Smooth muscle cell (in vitro differentiated cells): ENCODE measurements at regions not wholly inside any gene's neighbourhood (a gene's known extent, or its start where the extent isn't known, plus 50 kb on each side); places are given as distances from the start of the nearest gene placed in this dataset.
"Not testable (repeated sequence)": the region's sequence is repeated elsewhere in the genome, so short reads cannot be mapped to it uniquely, and the experiment has no call there.

ENCODE experiments used
- DNase-seq: peaks from one replicate; lab custom pipeline; 2025; ENCODE audit not compliant: unreplicated experiment; lab: John Stamatoyannopoulos, UW
- H2AFZ ChIP-seq: fragments of 200-600 bp; sonication (generic); 2 replicates; pipeline ENCODE4 v1.6.0; 2016; ENCODE audit warnings: antibody characterized with exemption, low read depth, mild to moderate bottlenecking
- H3F3A ChIP-seq: fragments of 200-600 bp; sonication (generic); 2 replicates; pipeline ENCODE4 v1.6.0; 2017; ENCODE audit warnings: antibody characterized with exemption, low read depth
- H3K27ac ChIP-seq: fragments of 200-600 bp; sonication (generic); 2 replicates; pipeline ENCODE4 v1.5.1; 2016; ENCODE audit warnings: low read depth, mild to moderate bottlenecking
- H3K27me3 ChIP-seq: fragments of 200-600 bp; sonication (generic); 2 replicates; pipeline ENCODE4 v1.6.1; 2016; ENCODE audit warnings: low read depth, mild to moderate bottlenecking
- H3K36me3 ChIP-seq: fragments of 200-600 bp; sonication (generic); 2 replicates; pipeline ENCODE4 v1.5.1; 2016; ENCODE audit warnings: low read depth
- H3K4me1 ChIP-seq: fragments of 200-600 bp; sonication (generic); 2 replicates; pipeline ENCODE4 v1.5.1; 2016; ENCODE audit warnings: low read depth
- H3K4me2 ChIP-seq: fragments of 200-600 bp; sonication (generic); 2 replicates; pipeline ENCODE4 v1.6.0; 2016; ENCODE audit warnings: mild to moderate bottlenecking
- H3K4me3 ChIP-seq: fragments of 200-600 bp; sonication (generic); 2 replicates; pipeline ENCODE4 v1.5.1; 2016; ENCODE audit warnings: mild to moderate bottlenecking
- H3K79me2 ChIP-seq: fragments of 200-600 bp; sonication (generic); 2 replicates; pipeline ENCODE4 v1.6.0; 2016; ENCODE audit warnings: low read depth, mild to moderate bottlenecking
- H3K9ac ChIP-seq: fragments of 200-600 bp; sonication (generic); 2 replicates; pipeline ENCODE4 v1.6.0; 2016; ENCODE audit warnings: low read depth
- H3K9me3 ChIP-seq: fragments of 200-600 bp; sonication (generic); replicated peaks from 2 replicates; pipeline ENCODE4 v1.5.1; 2016; ENCODE audit warnings: low read depth
- H4K20me1 ChIP-seq: fragments of 200-600 bp; sonication (generic); 2 replicates; pipeline ENCODE4 v1.6.0; 2016; ENCODE audit warnings: low read depth
- CTCF ChIP-seq: fragments of 200-600 bp; sonication (generic); IDR thresholded peaks from 2 replicates; pipeline ENCODE4 v1.5.1; 2017; ENCODE audit warnings: borderline replicate concordance, mild to moderate bottlenecking, antibody characterized with exemption; ENCODE audit not compliant: insufficient read depth, poor library complexity, severe bottlenecking
- WGBS: methylation state at CpG from one replicate; pipeline ENCODE4 v1.1.7; 2016; ENCODE audit warnings: low lambda C conversion rate; 5-methylcytosine and 5-hydroxymethylcytosine counted together

GRCh38 chr7:123271231-123271630, 71.5 kb upstream of the SLC13A1 start:
- H2AFZ ChIP-seq: no peak overlapping the region
- no peaks in the 10 kb centered on the region for H3F3A ChIP-seq
- H3K27me3 ChIP-seq: no peaks in the 10 kb centered on the region
- H3K4me3 ChIP-seq: no peak overlapping the region
- peak overlapping the region; percentile 57 for H3K4me2 ChIP-seq
- no peaks in the 10 kb centered on the region for H4K20me1 ChIP-seq
- no peaks in the 10 kb centered on the region for H3K4me1 ChIP-seq
- no peak for DNase-seq
- no peak overlapping the region for H3K9ac ChIP-seq
- no peak for TF ChIP-seq CTCF
- H3K9me3 ChIP-seq: no peaks in the 10 kb centered on the region
- no peaks in the 10 kb centered on the region for H3K36me3 ChIP-seq
- H3K79me2 ChIP-seq: no peaks in the 10 kb centered on the region
- peak overlapping the region; percentile 18 for H3K27ac ChIP-seq
- 15% methylated on average over 3 of the region's 3 CpGs for WGBS

GRCh38 chr7:123270570-123270969, 70.8 kb upstream of the SLC13A1 start:
- H3K36me3 ChIP-seq: no peaks in the 10 kb centered on the region
- H3K4me3 ChIP-seq: no peak overlapping the region
- H2AFZ ChIP-seq: no peak overlapping the region
- no peaks in the 10 kb centered on the region for H4K20me1 ChIP-seq
- H3K4me1 ChIP-seq: no peaks in the 10 kb centered on the region
- H3K27ac ChIP-seq: no peak overlapping the region
- no peak overlapping the region for H3K4me2 ChIP-seq
- H3K9ac ChIP-seq: no peak overlapping the region
- no peaks in the 10 kb centered on the region for H3K9me3 ChIP-seq
- H3K27me3 ChIP-seq: no peaks in the 10 kb centered on the region
- DNase-seq: no peak
- WGBS: 53% methylated on average over 1 of the region's 1 CpG
- H3F3A ChIP-seq: no peaks in the 10 kb centered on the region
- H3K79me2 ChIP-seq: no peaks in the 10 kb centered on the region
- no peak for TF ChIP-seq CTCF

GRCh38 chr7:123265853-123266252, 66.1 kb upstream of the SLC13A1 start:
- no peak for TF ChIP-seq CTCF
- WGBS: 93% methylated on average over 1 of the region's 1 CpG
- H3K36me3 ChIP-seq: no peaks in the 10 kb centered on the region

GRCh38 chr7:123264820-123265219, 65.1 kb upstream of the SLC13A1 start:
- not testable (repeated sequence) for H3K4me1 ChIP-seq, DNase-seq, H3K9me3 ChIP-seq, H4K20me1 ChIP-seq, H3K27me3 ChIP-seq, H3K27ac ChIP-seq, H3F3A ChIP-seq, H3K4me2 ChIP-seq, H3K79me2 ChIP-seq, H3K36me3 ChIP-seq, H2AFZ ChIP-seq, H3K9ac ChIP-seq, H3K4me3 ChIP-seq
- WGBS: 100% methylated on average over 1 of the region's 1 CpG

More at GRCh38 chr7:123265853-123266252, 66.1 kb upstream of the SLC13A1 start:
- H3K27ac ChIP-seq: no peak overlapping the region
- no peak overlapping the region for H3K9ac ChIP-seq
- no peaks in the 10 kb centered on the region for H3K9me3 ChIP-seq
- H3K79me2 ChIP-seq: no peaks in the 10 kb centered on the region
- no peaks in the 10 kb centered on the region for H4K20me1 ChIP-seq
- no peak overlapping the region for H3K4me3 ChIP-seq
- H3K4me2 ChIP-seq: no peak overlapping the region
- H3F3A ChIP-seq: no peaks in the 10 kb centered on the region
- H2AFZ ChIP-seq: no peak overlapping the region
- no peaks in the 10 kb centered on the region for H3K4me1 ChIP-seq
- DNase-seq: no peak
- H3K27me3 ChIP-seq: no peaks in the 10 kb centered on the region
